ENCODE measurements at regions not wholly inside any gene's neighbourhood (a gene's known extent, or its start where the extent isn't known, plus 50 kb on each side); places are given as distances from the start of the nearest gene placed in this dataset.

GRCh38 chr10:71092812-71093401, 119.5 kb upstream of the UNC5B start:
- Histone ChIP-seq H3K9me3 (no peaks in the 10 kb centered on the region), H3K4me3 (ENCODE audit: low read depth, low read length) (no peak overlapping the region), H3K27me3 (replicated peaks; ENCODE audit: control insufficient read depth, insufficient read depth, low read length) (no peaks in the 10 kb centered on the region), H3K4me1 (no peaks in the 10 kb centered on the region), H3K36me3 (ENCODE audit: control insufficient read depth, insufficient read depth, low read length) (no peaks in the 10 kb centered on the region)
- Mint-ChIP-seq H3K4me3 (ENCODE audit: unreplicated experiment) (no peak overlapping the region), H3K9me3 (ENCODE audit: unreplicated experiment) (peaks cover 9% of the 10 kb centered on the region), H3K36me3 (ENCODE audit: insufficient read depth, unreplicated experiment) (no peaks in the 10 kb centered on the region), H3K4me1 (ENCODE audit: low read depth, unreplicated experiment) (no peaks in the 10 kb centered on the region), H3K27me3 (ENCODE audit: insufficient read depth, unreplicated experiment) (peaks cover 19% of the 10 kb centered on the region), H3K27ac (ENCODE audit: unreplicated experiment) (no peak overlapping the region)
- TF ChIP-seq CTCF (IDR thresholded peaks at IDR 0.05; ENCODE audit: insufficient read depth in 1 of 2, low read depth in 1 of 2, low read length in 1 of 2, severe bottlenecking in 1 of 2, unreplicated experiment in 1 of 2): no peak
- POLR2A ChIA-PET: no interaction called here
- intact Hi-C loops (cut with micrococcal nuclease; ENCODE audit: unreplicated experiment): no loop called here
- CTCF ChIA-PET: no interaction called here
- BruUV-seq (replicated peaks): no TSS peak
- no peak for DNase-seq

GRCh38 chr10:71093531-71093930, 118.8 kb upstream of the UNC5B start:
- H3K27me3 ChIP-seq (replicated peaks; ENCODE audit: control insufficient read depth, insufficient read depth, low read length): no peaks in the 10 kb centered on the region
- H3K36me3 ChIP-seq (ENCODE audit: control insufficient read depth, insufficient read depth, low read length): no peaks in the 10 kb centered on the region
- no TSS peak for BruUV-seq (replicated peaks)
- no peak for TF ChIP-seq CTCF (IDR thresholded peaks at IDR 0.05; ENCODE audit: insufficient read depth in 1 of 2, low read depth in 1 of 2, low read length in 1 of 2, severe bottlenecking in 1 of 2, unreplicated experiment in 1 of 2)
- Mint-ChIP-seq H3K4me3 (ENCODE audit: unreplicated experiment) (no peak overlapping the region), H3K27ac (ENCODE audit: unreplicated experiment) (no peak overlapping the region), H3K27me3 (ENCODE audit: insufficient read depth, unreplicated experiment) (peaks cover 19% of the 10 kb centered on the region), H3K9me3 (ENCODE audit: unreplicated experiment) (peaks cover 9% of the 10 kb centered on the region), H3K4me1 (ENCODE audit: low read depth, unreplicated experiment) (no peaks in the 10 kb centered on the region), H3K36me3 (ENCODE audit: insufficient read depth, unreplicated experiment) (no peaks in the 10 kb centered on the region)
- H3K4me3 ChIP-seq (ENCODE audit: low read depth, low read length): no peak overlapping the region
- no peak for DNase-seq
- H3K4me1 ChIP-seq: no peaks in the 10 kb centered on the region
- POLR2A ChIA-PET: no interaction called here
- no peaks in the 10 kb centered on the region for H3K9me3 ChIP-seq
- intact Hi-C loops (cut with micrococcal nuclease; ENCODE audit: unreplicated experiment): no loop called here
- CTCF ChIA-PET: no interaction called here

GRCh38 chr10:71094712-71095390, 117.5 kb upstream of the UNC5B start:
- Histone ChIP-seq H3K9me3 (no peaks in the 10 kb centered on the region), H3K27me3 (replicated peaks; ENCODE audit: control insufficient read depth, insufficient read depth, low read length) (no peaks in the 10 kb centered on the region), H3K4me1 (no peaks in the 10 kb centered on the region), H3K4me3 (ENCODE audit: low read depth, low read length) (no peak overlapping the region), H3K36me3 (ENCODE audit: control insufficient read depth, insufficient read depth, low read length) (no peaks in the 10 kb centered on the region)
- Mint-ChIP-seq H3K9me3 (ENCODE audit: unreplicated experiment) (peaks cover 9% of the 10 kb centered on the region), H3K27me3 (ENCODE audit: insufficient read depth, unreplicated experiment) (peaks cover 24% of the 10 kb centered on the region), H3K4me3 (ENCODE audit: unreplicated experiment) (no peak overlapping the region), H3K4me1 (ENCODE audit: low read depth, unreplicated experiment) (no peaks in the 10 kb centered on the region), H3K27ac (ENCODE audit: unreplicated experiment) (no peak overlapping the region), H3K36me3 (ENCODE audit: insufficient read depth, unreplicated experiment) (no peaks in the 10 kb centered on the region)
- CTCF ChIA-PET: interaction anchor here (0.7 kb wide), 1 partner anchor 61 kb away, joined by 3 read pairs; no protein-coding TSS in a partner anchor
- no peak for DNase-seq
- POLR2A ChIA-PET: no interaction called here
- intact Hi-C loops (cut with micrococcal nuclease; ENCODE audit: unreplicated experiment): no loop called here
- no TSS peak for BruUV-seq (replicated peaks)
- no peak for TF ChIP-seq CTCF (IDR thresholded peaks at IDR 0.05; ENCODE audit: insufficient read depth in 1 of 2, low read depth in 1 of 2, low read length in 1 of 2, severe bottlenecking in 1 of 2, unreplicated experiment in 1 of 2)

Measured in Caco-2 (cell line).